Lung (tissue), 11 donors: ENCODE measurements at regions not wholly inside any gene's neighbourhood (a gene's known extent, or its start where the extent isn't known, plus 50 kb on each side); places are given as distances from the start of the nearest gene placed in this dataset.

ENCODE experiments used
- ATAC-seq: fragments of 200-7000 bp; cut with Tn5 transposase; one replicate; pipeline ENCODE4 v1.9.1; 2020; ENCODE audit warnings: moderate number of reproducible peaks; ENCODE audit not compliant: insufficient read depth, low FRiP score
- DNase-seq, 3 donors: peaks; one replicate each; pipeline ENCODE4 v3.0.0-alpha.2; 2013 to 2017
- H3K27ac ChIP-seq, 2 donors: one replicate each; pipeline ENCODE4 v1.5.1; 2013; ENCODE audit warnings: mild to moderate bottlenecking in 2 of 2, moderate library complexity in 2 of 2, control low read depth in 1 of 2, inconsistent platforms in 1 of 2, low read depth in 1 of 2, low read length in 1 of 2
- H3K27me3 ChIP-seq, 3 donors: one replicate each; pipeline ENCODE4 v1.5.1; 2013; ENCODE audit warnings: low read length in 2 of 3; ENCODE audit not compliant: control insufficient read depth in 3 of 3, insufficient read depth in 3 of 3
- H3K36me3 ChIP-seq, 4 donors: one replicate each; pipeline ENCODE4 v1.5.1; 2013; ENCODE audit warnings: low read length in 4 of 4, mild to moderate bottlenecking in 1 of 4, moderate library complexity in 1 of 4; ENCODE audit not compliant: control insufficient read depth in 4 of 4, insufficient read depth in 4 of 4
- H3K4me1 ChIP-seq, 5 donors: one replicate each; pipeline ENCODE4 v1.5.1; 2013; ENCODE audit warnings: low read length in 5 of 5, mild to moderate bottlenecking in 2 of 5, moderate library complexity in 1 of 5; ENCODE audit not compliant: control insufficient read depth in 5 of 5, insufficient read depth in 5 of 5
- H3K4me3 ChIP-seq: one replicate; pipeline ENCODE4 v1.5.1; 2013; ENCODE audit warnings: mild to moderate bottlenecking, control low read depth, moderate library complexity
- H3K9ac ChIP-seq, 2 donors: one replicate each; pipeline ENCODE4 v1.5.1; 2013; ENCODE audit warnings: low read length in 2 of 2, control low read depth in 1 of 2; ENCODE audit not compliant: insufficient read depth in 1 of 2
- H3K9me3 ChIP-seq, 4 donors: one replicate each; pipeline ENCODE4 v1.5.1; 2013; ENCODE audit warnings: low read length in 3 of 4, mild to moderate bottlenecking in 1 of 4, moderate library complexity in 1 of 4; ENCODE audit not compliant: control insufficient read depth in 4 of 4, insufficient read depth in 3 of 4
- WGBS, 2 donors: extraction: QIAGEN DNeasy Blood & Tissue Kit; methylation state at CpG; one replicate each; pipeline ENCODE4 v1.1.7; 2013; 5-methylcytosine and 5-hydroxymethylcytosine counted together
- TF ChIP-seq, protein P1 (sequence below): IDR thresholded peaks from 2 replicates; pipeline ENCODE4 v1.5.1; 2012; ENCODE audit warnings: mild to moderate bottlenecking; ENCODE audit errors: control extremely low read depth, extremely low read depth
- donor health status: control.
- donor health status: control.
- donor health status: Bipolar disorder and iron deficiency.
- donor health status: healthy.
- donor health status: DM: yes; HTN: yes; CAD: no.

DNA sequence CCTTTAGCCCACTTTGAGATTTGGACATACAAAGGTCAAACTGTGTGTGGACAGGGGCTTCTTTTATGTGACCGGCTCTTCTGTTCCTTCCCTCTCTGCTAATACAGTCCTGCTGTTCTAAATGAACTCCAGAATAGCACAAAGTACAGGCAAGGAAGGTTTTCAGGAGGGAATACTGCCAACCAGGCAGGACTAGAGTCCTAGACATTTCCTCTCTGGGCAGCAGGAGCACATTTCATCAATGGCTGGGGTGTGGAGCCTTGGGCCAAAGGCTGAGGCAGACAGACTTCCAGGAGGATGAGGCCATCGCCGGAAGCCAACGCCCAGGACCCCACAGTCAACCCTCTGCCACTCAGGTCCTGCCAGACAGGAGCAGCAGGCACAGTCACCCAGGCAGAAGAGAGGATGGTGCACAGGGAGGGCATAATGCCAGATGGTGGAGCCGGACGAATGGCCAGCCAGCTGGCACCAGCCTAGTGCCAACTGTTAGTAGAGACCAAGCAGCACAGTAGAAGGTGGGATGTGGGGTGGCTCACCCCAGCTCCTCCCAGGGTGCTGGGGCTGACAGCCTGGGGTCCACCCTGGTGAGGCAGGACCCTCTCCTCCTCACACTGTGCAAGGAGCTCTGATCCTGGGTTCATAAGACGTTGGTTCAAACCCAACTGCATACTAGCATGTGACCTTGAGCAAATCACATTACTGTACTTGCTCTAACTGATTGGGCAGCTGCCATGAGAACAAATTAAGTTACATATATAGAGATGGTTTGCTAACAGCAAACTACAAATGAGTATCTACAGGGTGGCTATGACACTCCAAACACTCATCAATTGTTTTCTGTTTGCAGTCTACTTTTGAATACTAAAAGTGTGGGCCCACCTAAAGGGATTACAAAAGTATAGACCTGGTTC lies 410.7 kb downstream of the SIPA1L2 start:
- Histone ChIP-seq H3K27ac (no peak overlapping the region), H3K4me3 (no peak overlapping the region), H3K9me3 (peaks cover 0 to 2% (median 0%) of the 10 kb centered on the region in 4 donors), H3K27me3 (no peaks in the 10 kb centered on the region), H3K9ac (no peak overlapping the region), H3K4me1 (no peaks in the 10 kb centered on the region), H3K36me3 (no peaks in the 10 kb centered on the region)
- ATAC-seq (no peak), DNase-seq (no peak)
- 85 to 94% methylated on average over 7 of the region's 7 CpGs for WGBS, 2 donors
- TF ChIP-seq, protein P1, sequence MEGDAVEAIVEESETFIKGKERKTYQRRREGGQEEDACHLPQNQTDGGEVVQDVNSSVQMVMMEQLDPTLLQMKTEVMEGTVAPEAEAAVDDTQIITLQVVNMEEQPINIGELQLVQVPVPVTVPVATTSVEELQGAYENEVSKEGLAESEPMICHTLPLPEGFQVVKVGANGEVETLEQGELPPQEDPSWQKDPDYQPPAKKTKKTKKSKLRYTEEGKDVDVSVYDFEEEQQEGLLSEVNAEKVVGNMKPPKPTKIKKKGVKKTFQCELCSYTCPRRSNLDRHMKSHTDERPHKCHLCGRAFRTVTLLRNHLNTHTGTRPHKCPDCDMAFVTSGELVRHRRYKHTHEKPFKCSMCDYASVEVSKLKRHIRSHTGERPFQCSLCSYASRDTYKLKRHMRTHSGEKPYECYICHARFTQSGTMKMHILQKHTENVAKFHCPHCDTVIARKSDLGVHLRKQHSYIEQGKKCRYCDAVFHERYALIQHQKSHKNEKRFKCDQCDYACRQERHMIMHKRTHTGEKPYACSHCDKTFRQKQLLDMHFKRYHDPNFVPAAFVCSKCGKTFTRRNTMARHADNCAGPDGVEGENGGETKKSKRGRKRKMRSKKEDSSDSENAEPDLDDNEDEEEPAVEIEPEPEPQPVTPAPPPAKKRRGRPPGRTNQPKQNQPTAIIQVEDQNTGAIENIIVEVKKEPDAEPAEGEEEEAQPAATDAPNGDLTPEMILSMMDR: no peak

DNA sequence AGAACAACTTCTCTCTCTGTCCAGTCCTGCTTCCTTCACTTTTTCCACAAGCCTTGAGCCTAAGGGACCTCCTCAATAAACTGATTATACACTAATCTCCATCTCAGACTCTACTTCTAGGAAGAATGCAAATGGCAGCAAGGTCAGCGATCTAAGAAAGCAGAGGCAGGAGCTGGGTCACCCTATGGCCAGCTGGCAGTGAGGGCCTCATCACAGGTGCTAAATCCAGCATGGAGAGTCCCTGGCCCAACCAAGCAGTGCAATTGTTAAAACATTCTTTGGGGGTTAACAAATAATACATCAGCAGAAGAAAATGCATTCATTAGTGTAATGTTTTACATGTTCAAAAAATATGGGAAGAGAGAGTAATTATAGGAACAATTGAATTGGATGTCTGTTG lies 416.0 kb downstream of the SIPA1L2 start:
- TF ChIP-seq, protein P1: no peak
- ATAC-seq (no peak), DNase-seq (no peak)
- no peaks in the 10 kb centered on the region for H3K9me3 ChIP-seq
- no peaks in the 10 kb centered on the region for H3K36me3 ChIP-seq
- WGBS, 2 donors: 89% methylated on average over 1 of the region's 1 CpG
- H3K4me3 ChIP-seq: no peak overlapping the region
- H3K9ac ChIP-seq: no peak overlapping the region
- H3K27me3 ChIP-seq: no peaks in the 10 kb centered on the region
- H3K4me1 ChIP-seq: peaks cover 0 to 7% (median 3%) of the 10 kb centered on the region in 5 donors
- H3K27ac ChIP-seq: no peak overlapping the region

DNA sequence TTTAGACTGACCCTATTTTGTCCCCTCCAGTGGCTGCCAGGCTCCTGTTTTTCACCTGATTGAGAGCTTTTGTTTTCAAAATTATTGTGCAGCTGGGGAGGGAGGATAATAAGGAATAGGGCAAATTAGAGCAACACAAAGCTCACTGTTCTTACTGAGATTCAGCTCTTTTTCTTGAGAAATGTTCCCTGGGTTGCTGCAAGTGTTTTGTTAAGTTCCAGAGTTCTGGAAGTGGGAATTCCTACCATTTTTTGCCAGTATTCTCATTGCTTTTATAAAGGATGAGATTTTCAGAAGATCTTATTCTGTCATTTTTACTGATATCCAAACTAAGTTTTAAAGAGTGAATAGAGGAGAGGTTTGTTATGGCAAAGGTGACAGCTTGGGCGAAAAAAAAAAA lies 417.7 kb downstream of the SIPA1L2 start:
- no peak overlapping the region for H3K9ac ChIP-seq
- H3K4me1 ChIP-seq: peaks cover 0 to 7% (median 3%) of the 10 kb centered on the region in 5 donors
- H3K36me3 ChIP-seq: no peaks in the 10 kb centered on the region
- TF ChIP-seq, protein P1: no peak
- 69 to 71% methylated on average over 1 of the region's 1 CpG for WGBS, 2 donors
- H3K27ac ChIP-seq: no peak overlapping the region
- H3K27me3 ChIP-seq: no peaks in the 10 kb centered on the region
- no peak overlapping the region for H3K4me3 ChIP-seq
- ATAC-seq (no peak), DNase-seq (no peak)
- H3K9me3 ChIP-seq: no peaks in the 10 kb centered on the region
